ENCODE measurements at regions not wholly inside any gene's neighbourhood (a gene's known extent, or its start where the extent isn't known, plus 50 kb on each side); places are given as distances from the start of the nearest gene placed in this dataset.

GRCh38 chr5:74072646-74073045 is 446.6 kb downstream of the ARHGEF28 start:
- Histone ChIP-seq H3K27ac (no peak overlapping the region), H3K36me3 (no peaks in the 10 kb centered on the region), H3K4me3 (no peak overlapping the region), H3K9me3 (no peaks in the 10 kb centered on the region), H3K4me1 (no peaks in the 10 kb centered on the region), H3K27me3 (no peaks in the 10 kb centered on the region)
- TF ChIP-seq CTCF (IDR thresholded peaks at IDR 0.05) = no peak
- TF ChIP-seq EP300 (IDR thresholded peaks at IDR 0.05) = no peak
- TF ChIP-seq POLR2A (IDR thresholded peaks at IDR 0.05) = no peak
- no peak for TF ChIP-seq POLR2AphosphoS5 (IDR thresholded peaks at IDR 0.05)
- DNase-seq (ENCODE audit: low spot score in 2 of 2) = no peak
- 96% methylated on average over 1 of the region's 1 CpG for WGBS

- Histone ChIP-seq H3K27me3 (no peaks in the 10 kb centered on the region), H3K9me3 (no peaks in the 10 kb centered on the region), H3K27ac (no peak overlapping the region), H3K4me3 (no peak overlapping the region), H3K4me1 (peaks cover 2% of the 10 kb centered on the region), H3K36me3 (no peaks in the 10 kb centered on the region)
- TF ChIP-seq POLR2A (IDR thresholded peaks at IDR 0.05) (no peak), EP300 (IDR thresholded peaks at IDR 0.05) (no peak), CTCF (IDR thresholded peaks at IDR 0.05) (no peak), POLR2AphosphoS5 (IDR thresholded peaks at IDR 0.05) (no peak)
- no peak for DNase-seq (ENCODE audit: low spot score in 2 of 2)
- WGBS = 89% methylated on average over 3 of the region's 3 CpGs
Measured at GRCh38 chr5:74070766-74071165, 444.8 kb downstream of the ARHGEF28 start.

- H3K36me3 ChIP-seq = no peaks in the 10 kb centered on the region
- DNase-seq (ENCODE audit: low spot score in 2 of 2) = no peak
- H3K27me3 ChIP-seq = no peaks in the 10 kb centered on the region
- H3K27ac ChIP-seq = no peak overlapping the region
- no peaks in the 10 kb centered on the region for H3K9me3 ChIP-seq
- H3K4me3 ChIP-seq = no peak overlapping the region
- peaks cover 2% of the 10 kb centered on the region for H3K4me1 ChIP-seq
- WGBS = 77% methylated on average over 4 of the region's 4 CpGs
- no peak for TF ChIP-seq POLR2AphosphoS5 (IDR thresholded peaks at IDR 0.05)
- no peak for TF ChIP-seq POLR2A (IDR thresholded peaks at IDR 0.05)
- no peak for TF ChIP-seq CTCF (IDR thresholded peaks at IDR 0.05)
- no peak for TF ChIP-seq EP300 (IDR thresholded peaks at IDR 0.05)
Measured at GRCh38 chr5:74069741-74070140, 443.7 kb downstream of the ARHGEF28 start.

- Histone ChIP-seq H3K4me1 (peaks cover 2% of the 10 kb centered on the region), H3K9me3 (no peaks in the 10 kb centered on the region), H3K4me3 (no peak overlapping the region), H3K27me3 (no peaks in the 10 kb centered on the region), H3K27ac (peak overlapping the region; percentile 21), H3K36me3 (no peaks in the 10 kb centered on the region)
- DNase-seq (ENCODE audit: low spot score in 2 of 2) = no peak
- TF ChIP-seq CTCF (IDR thresholded peaks at IDR 0.05) (no peak), EP300 (IDR thresholded peaks at IDR 0.05) (no peak), POLR2AphosphoS5 (IDR thresholded peaks at IDR 0.05) (no peak), POLR2A (IDR thresholded peaks at IDR 0.05) (no peak)
- WGBS = 62% methylated on average over 5 of the region's 5 CpGs
Measured at GRCh38 chr5:74067748-74068541, 441.9 kb downstream of the ARHGEF28 start.

- no peak for TF ChIP-seq CTCF (IDR thresholded peaks at IDR 0.05)
- TF ChIP-seq EP300 (IDR thresholded peaks at IDR 0.05) = no peak
- TF ChIP-seq POLR2A (IDR thresholded peaks at IDR 0.05) = no peak
- no peak for TF ChIP-seq POLR2AphosphoS5 (IDR thresholded peaks at IDR 0.05)
- DNase-seq (ENCODE audit: low spot score in 2 of 2) = no peak
- Histone ChIP-seq H3K27ac (no peak overlapping the region), H3K4me3 (no peak overlapping the region), H3K27me3 (no peaks in the 10 kb centered on the region), H3K9me3 (no peaks in the 10 kb centered on the region), H3K36me3 (no peaks in the 10 kb centered on the region), H3K4me1 (peaks cover 2% of the 10 kb centered on the region)
- WGBS = 90% methylated on average over 3 of the region's 3 CpGs
Measured at GRCh38 chr5:74064911-74065310, 438.9 kb downstream of the ARHGEF28 start.
